ENCODE measurements at regions not wholly inside any gene's neighbourhood (a gene's known extent, or its start where the extent isn't known, plus 50 kb on each side); places are given as distances from the start of the nearest gene placed in this dataset.
A peak's percentile ranks its signal among the peaks of the same experiment; 100 is the strongest.
"Not testable (repeated sequence)": the region's sequence is repeated elsewhere in the genome, so short reads cannot be mapped to it uniquely, and the experiment has no call there.

GRCh38 chr5:71924980-71925379 is 182.3 kb upstream of the MAP1B start:
- Histone ChIP-seq H3K27ac (replicated peaks; ENCODE audit: low read length) (no peak overlapping the region), H2AFZ (ENCODE audit: low read length) (peak overlapping the region; percentile 11)
- no CpG with 5 or more reads among the region's 3 CpGs for WGBS, 2 donors (ENCODE audit: extremely low coverage in 2 of 2, insufficient read length in 2 of 2, insufficient replicate concordance in 1 of 2)

GRCh38 chr5:71925608-71926091 is 181.6 kb upstream of the MAP1B start:
- Histone ChIP-seq H2BK15ac (ENCODE audit: low read length) (no peak overlapping the region), H3K4me3 (ENCODE audit: low read length in 2 of 2) (no peak overlapping the region), H3K18ac (ENCODE audit: low read length) (no peak overlapping the region), H4K91ac (ENCODE audit: low read depth, low read length, poor library complexity) (no peak overlapping the region), H4K8ac (ENCODE audit: low read depth, low read length) (no peak overlapping the region), H3K14ac (ENCODE audit: low read length) (no peak overlapping the region), H2BK5ac (ENCODE audit: low read length) (no peak overlapping the region), H3K9ac (ENCODE audit: low read depth, low read length, poor library complexity) (no peak overlapping the region), H3K27ac (replicated peaks; ENCODE audit: low read length) (no peak overlapping the region), H2AFZ (ENCODE audit: low read length) (peak overlapping the region; percentile 41), H3K27me3 (ENCODE audit: control insufficient read depth in 3 of 3, insufficient read depth in 3 of 3, low read depth in 1 of 3, low read length in 3 of 3) (no peaks in the 10 kb centered on the region), H2BK12ac (ENCODE audit: low read length) (no peak overlapping the region), H3K4me1 (ENCODE audit: control insufficient read depth in 2 of 2, insufficient read depth in 1 of 2, low read depth in 1 of 2, low read length in 2 of 2) (peaks cover 8 to 24% of the 10 kb centered on the region in 2 donors), H2AK5ac (ENCODE audit: low read depth, low read length) (no peak overlapping the region), H3K4ac (ENCODE audit: low read length) (no peak overlapping the region), H2BK120ac (ENCODE audit: low read depth, low read length) (no peak overlapping the region), H3K36me3 (replicated peaks in 1 of 2; ENCODE audit: control insufficient read depth in 2 of 2, insufficient read depth in 2 of 2, low read length in 2 of 2) (no peaks in the 10 kb centered on the region), H3K4me2 (ENCODE audit: insufficient read depth, low read length, poor library complexity, severe bottlenecking) (no peak overlapping the region), H3K23ac (ENCODE audit: low read depth, low read length, poor library complexity) (no peak overlapping the region), H3K79me1 (ENCODE audit: low read depth, low read length) (no peaks in the 10 kb centered on the region), H3K9me3 (replicated peaks in 1 of 2; ENCODE audit: control insufficient read depth in 2 of 2, insufficient read depth in 1 of 2, low read depth in 1 of 2, low read length in 2 of 2) (peaks cover 2 to 4% of the 10 kb centered on the region in 2 donors)
- no peak for DNase-seq (ENCODE audit: low spot score)
- no CpG with 5 or more reads among the region's 4 CpGs for WGBS, 2 donors (ENCODE audit: extremely low coverage in 2 of 2, insufficient read length in 2 of 2, insufficient replicate concordance in 1 of 2)

More at GRCh38 chr5:71924980-71925379, 182.3 kb upstream of the MAP1B start:
- no peak overlapping the region for H3K23ac ChIP-seq (ENCODE audit: low read depth, low read length, poor library complexity)
- H2BK120ac ChIP-seq (ENCODE audit: low read depth, low read length) = no peak overlapping the region
- no peak overlapping the region for H3K14ac ChIP-seq (ENCODE audit: low read length)
- no peak overlapping the region for H2BK15ac ChIP-seq (ENCODE audit: low read length)
- no peak overlapping the region for H3K4me2 ChIP-seq (ENCODE audit: insufficient read depth, low read length, poor library complexity, severe bottlenecking)
- no peaks in the 10 kb centered on the region for H3K27me3 ChIP-seq (ENCODE audit: control insufficient read depth in 3 of 3, insufficient read depth in 3 of 3, low read depth in 1 of 3, low read length in 3 of 3)
- no peak overlapping the region for H3K4ac ChIP-seq (ENCODE audit: low read length)
- no peak overlapping the region for H2BK5ac ChIP-seq (ENCODE audit: low read length)
- peaks cover 3 to 8% of the 10 kb centered on the region in 2 donors for H3K9me3 ChIP-seq (replicated peaks in 1 of 2; ENCODE audit: control insufficient read depth in 2 of 2, insufficient read depth in 1 of 2, low read depth in 1 of 2, low read length in 2 of 2)
- no peaks in the 10 kb centered on the region for H3K79me1 ChIP-seq (ENCODE audit: low read depth, low read length)
- H2AK5ac ChIP-seq (ENCODE audit: low read depth, low read length) = no peak overlapping the region
- no peak overlapping the region for H2BK12ac ChIP-seq (ENCODE audit: low read length)
- no peak overlapping the region for H3K4me3 ChIP-seq (ENCODE audit: low read length in 2 of 2)
- DNase-seq (ENCODE audit: low spot score) = no peak
- no peak overlapping the region for H4K8ac ChIP-seq (ENCODE audit: low read depth, low read length)
- H3K9ac ChIP-seq (ENCODE audit: low read depth, low read length, poor library complexity) = no peak overlapping the region
- no peak overlapping the region for H3K18ac ChIP-seq (ENCODE audit: low read length)
- H3K36me3 ChIP-seq (replicated peaks in 1 of 2; ENCODE audit: control insufficient read depth in 2 of 2, insufficient read depth in 2 of 2, low read length in 2 of 2) = no peaks in the 10 kb centered on the region
- peaks cover 8 to 24% of the 10 kb centered on the region in 2 donors for H3K4me1 ChIP-seq (ENCODE audit: control insufficient read depth in 2 of 2, insufficient read depth in 1 of 2, low read depth in 1 of 2, low read length in 2 of 2)
- no peak overlapping the region for H4K91ac ChIP-seq (ENCODE audit: low read depth, low read length, poor library complexity)

GRCh38 chr5:71929003-71929402 is 178.3 kb upstream of the MAP1B start:
- Histone ChIP-seq H3K14ac (ENCODE audit: low read length) (no peak overlapping the region), H3K18ac (ENCODE audit: low read length) (no peak overlapping the region), H3K27me3 (ENCODE audit: control insufficient read depth in 3 of 3, insufficient read depth in 3 of 3, low read depth in 1 of 3, low read length in 3 of 3) (no peaks in the 10 kb centered on the region), H3K36me3 (replicated peaks in 1 of 2; ENCODE audit: control insufficient read depth in 2 of 2, insufficient read depth in 2 of 2, low read length in 2 of 2) (no peaks in the 10 kb centered on the region), H3K4me3 (ENCODE audit: low read length in 2 of 2) (no peak overlapping the region), H3K4me1 (ENCODE audit: control insufficient read depth in 2 of 2, insufficient read depth in 1 of 2, low read depth in 1 of 2, low read length in 2 of 2) (peaks cover 11 to 28% of the 10 kb centered on the region in 2 donors), H3K79me1 (ENCODE audit: low read depth, low read length) (no peaks in the 10 kb centered on the region), H2BK15ac (ENCODE audit: low read length) (no peak overlapping the region), H2AK5ac (ENCODE audit: low read depth, low read length) (no peak overlapping the region), H2AFZ (ENCODE audit: low read length) (no peak overlapping the region), H3K9me3 (replicated peaks in 1 of 2; ENCODE audit: control insufficient read depth in 2 of 2, insufficient read depth in 1 of 2, low read depth in 1 of 2, low read length in 2 of 2) (peaks cover 2 to 3% of the 10 kb centered on the region in 2 donors), H3K4ac (ENCODE audit: low read length) (no peak overlapping the region), H4K91ac (ENCODE audit: low read depth, low read length, poor library complexity) (no peak overlapping the region), H2BK120ac (ENCODE audit: low read depth, low read length) (no peak overlapping the region), H4K8ac (ENCODE audit: low read depth, low read length) (no peak overlapping the region), H2BK12ac (ENCODE audit: low read length) (no peak overlapping the region), H3K27ac (replicated peaks; ENCODE audit: low read length) (no peak overlapping the region), H3K4me2 (ENCODE audit: insufficient read depth, low read length, poor library complexity, severe bottlenecking) (no peak overlapping the region), H2BK5ac (ENCODE audit: low read length) (no peak overlapping the region), H3K9ac (ENCODE audit: low read depth, low read length, poor library complexity) (no peak overlapping the region), H3K23ac (ENCODE audit: low read depth, low read length, poor library complexity) (no peak overlapping the region)
- no peak for DNase-seq (ENCODE audit: low spot score)
- no CpG with 5 or more reads among the region's 3 CpGs for WGBS, 2 donors (ENCODE audit: extremely low coverage in 2 of 2, insufficient read length in 2 of 2, insufficient replicate concordance in 1 of 2)

GRCh38 chr5:71930554-71930953 is 176.7 kb upstream of the MAP1B start:
- peaks cover 7 to 22% of the 10 kb centered on the region in 2 donors for H3K4me1 ChIP-seq (ENCODE audit: control insufficient read depth in 2 of 2, insufficient read depth in 1 of 2, low read depth in 1 of 2, low read length in 2 of 2)
- H2AFZ ChIP-seq (ENCODE audit: low read length); H2BK12ac ChIP-seq (ENCODE audit: low read length): not testable (repeated sequence)

More at GRCh38 chr5:71930554-71930953, 176.7 kb upstream of the MAP1B start:
- H3K27ac ChIP-seq (replicated peaks; ENCODE audit: low read length); H3K36me3 ChIP-seq (replicated peaks in 1 of 2; ENCODE audit: control insufficient read depth in 2 of 2, insufficient read depth in 2 of 2, low read length in 2 of 2); H2AK5ac ChIP-seq (ENCODE audit: low read depth, low read length); H3K4me2 ChIP-seq (ENCODE audit: insufficient read depth, low read length, poor library complexity, severe bottlenecking); H2BK5ac ChIP-seq (ENCODE audit: low read length); H2BK15ac ChIP-seq (ENCODE audit: low read length); H3K27me3 ChIP-seq (ENCODE audit: control insufficient read depth in 3 of 3, insufficient read depth in 3 of 3, low read depth in 1 of 3, low read length in 3 of 3); H3K9me3 ChIP-seq (replicated peaks in 1 of 2; ENCODE audit: control insufficient read depth in 2 of 2, insufficient read depth in 1 of 2, low read depth in 1 of 2, low read length in 2 of 2); H3K4ac ChIP-seq (ENCODE audit: low read length); H3K79me1 ChIP-seq (ENCODE audit: low read depth, low read length); H2BK120ac ChIP-seq (ENCODE audit: low read depth, low read length); H3K14ac ChIP-seq (ENCODE audit: low read length); H3K18ac ChIP-seq (ENCODE audit: low read length); H4K91ac ChIP-seq (ENCODE audit: low read depth, low read length, poor library complexity); H3K9ac ChIP-seq (ENCODE audit: low read depth, low read length, poor library complexity); H3K4me3 ChIP-seq (ENCODE audit: low read length in 2 of 2); DNase-seq (ENCODE audit: low spot score); H3K23ac ChIP-seq (ENCODE audit: low read depth, low read length, poor library complexity); H4K8ac ChIP-seq (ENCODE audit: low read depth, low read length): not testable (repeated sequence)
